Astrocyte (in vitro differentiated cells and primary cell): ENCODE measurements at regions not wholly inside any gene's neighbourhood (a gene's known extent, or its start where the extent isn't known, plus 50 kb on each side); places are given as distances from the start of the nearest gene placed in this dataset.

Source experiments
- DNase-seq: peaks from one replicate; pipeline ENCODE4 v3.0.0-alpha.2; 2010; ENCODE audit warnings: low read depth
- FAIRE-seq: peaks from 2 replicates; lab custom pipeline; 2011; peaks lifted over from hg19 to GRCh38; lab: Jason Lieb, UNC
- H2AFZ ChIP-seq: 2 replicates; pipeline ENCODE4 v1.6.0; 2012; ENCODE audit warnings: low read depth, low read length, inconsistent platforms
- H3K27ac ChIP-seq: 2 replicates; pipeline ENCODE4 v1.5.1; 2011; ENCODE audit warnings: low read depth, low read length, inconsistent platforms
- H3K27me3 ChIP-seq: 2 replicates; pipeline ENCODE4 v1.6.0; 2011; ENCODE audit warnings: low read length, inconsistent platforms; ENCODE audit not compliant: insufficient read depth
- H3K36me3 ChIP-seq: 2 replicates; pipeline ENCODE4 v1.5.1; 2011; ENCODE audit warnings: low read length, inconsistent platforms; ENCODE audit not compliant: insufficient read depth
- H3K4me1 ChIP-seq: 2 replicates; pipeline ENCODE4 v1.5.1; 2011; ENCODE audit warnings: low read length, inconsistent platforms; ENCODE audit not compliant: insufficient read depth
- H3K4me2 ChIP-seq: 2 replicates; pipeline ENCODE4 v1.6.0; 2012; ENCODE audit warnings: low read length, inconsistent platforms
- H3K4me3 ChIP-seq: 2 replicates; pipeline ENCODE4 v1.5.1; 2011; ENCODE audit warnings: low read depth, mild to moderate bottlenecking, low read length, inconsistent platforms; ENCODE audit not compliant: insufficient read depth
- H3K79me2 ChIP-seq: 2 replicates; pipeline ENCODE4 v1.6.0; 2012; ENCODE audit warnings: mild to moderate bottlenecking, low read length, inconsistent platforms; ENCODE audit not compliant: insufficient read depth
- H3K9ac ChIP-seq: 2 replicates; pipeline ENCODE4 v1.6.0; 2012; ENCODE audit warnings: mild to moderate bottlenecking, low read length, inconsistent platforms
- H3K9me3 ChIP-seq: 2 replicates; pipeline ENCODE4 v1.5.1; 2012; ENCODE audit warnings: low read depth, mild to moderate bottlenecking, low read length, inconsistent platforms; ENCODE audit not compliant: insufficient read depth
- H4K20me1 ChIP-seq: 2 replicates; pipeline ENCODE4 v1.6.0; 2012; ENCODE audit warnings: low read length, inconsistent platforms; ENCODE audit not compliant: insufficient read depth
- H3K27ac Mint-ChIP-seq: one replicate; pipeline ENCODE4 v1.8.0; 2021; ENCODE audit warnings: mild to moderate bottlenecking, mixed read lengths; ENCODE audit not compliant: unreplicated experiment
- H3K27me3 Mint-ChIP-seq: one replicate; pipeline ENCODE4 v1.8.0; 2021; ENCODE audit warnings: low read depth, mixed read lengths; ENCODE audit not compliant: unreplicated experiment
- H3K36me3 Mint-ChIP-seq: one replicate; pipeline ENCODE4 v1.8.0; 2021; ENCODE audit warnings: low read depth, mixed read lengths; ENCODE audit not compliant: unreplicated experiment
- H3K4me1 Mint-ChIP-seq: one replicate; pipeline ENCODE4 v1.8.0; 2021; ENCODE audit warnings: low read depth, mixed read lengths; ENCODE audit not compliant: unreplicated experiment
- H3K4me3 Mint-ChIP-seq: one replicate; pipeline ENCODE4 v1.8.0; 2021; ENCODE audit warnings: mild to moderate bottlenecking, moderate library complexity, mixed read lengths; ENCODE audit not compliant: unreplicated experiment
- H3K9me3 Mint-ChIP-seq: one replicate; pipeline ENCODE4 v1.8.0; 2021; ENCODE audit warnings: mild to moderate bottlenecking, mixed read lengths; ENCODE audit not compliant: unreplicated experiment
- CTCF ChIP-seq: IDR thresholded peaks from 2 replicates; pipeline ENCODE4 v1.5.1; 2011; ENCODE audit warnings: low read depth, mild to moderate bottlenecking, inconsistent platforms, low read length, moderate library complexity; ENCODE audit not compliant: insufficient read depth
- EZH2 ChIP-seq: IDR thresholded peaks from 2 replicates; pipeline ENCODE4 v1.6.1; 2012; ENCODE audit warnings: mild to moderate bottlenecking, low read length, inconsistent platforms; ENCODE audit not compliant: insufficient read depth

DNA sequence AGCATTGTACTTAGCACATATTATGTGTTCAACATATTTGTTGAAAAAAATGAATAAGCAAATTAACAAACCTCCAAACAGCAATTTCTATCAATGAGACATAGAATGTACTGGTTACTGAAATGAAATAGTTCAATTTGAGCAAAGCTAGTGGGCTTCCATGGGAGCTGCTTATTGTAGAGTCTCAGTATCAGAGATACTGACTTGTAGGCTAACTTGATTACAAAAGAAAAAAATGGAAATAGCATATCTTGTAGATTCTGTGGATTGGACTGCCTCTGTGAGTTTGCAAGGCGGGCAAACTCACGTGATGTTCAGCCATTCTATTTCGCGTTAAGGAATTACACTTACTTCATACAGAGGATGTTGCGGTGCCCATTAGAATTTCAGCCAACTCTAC is 222.1 kb upstream of the JADE1 start:
- FAIRE-seq (no peak), DNase-seq (no peak)
- Histone ChIP-seq H3K36me3 (no peaks in the 10 kb centered on the region), H3K27ac (no peak overlapping the region), H3K4me2 (no peak overlapping the region), H3K4me3 (no peak overlapping the region), H2AFZ (no peak overlapping the region), H4K20me1 (no peaks in the 10 kb centered on the region), H3K9me3 (no peaks in the 10 kb centered on the region), H3K9ac (no peak overlapping the region), H3K4me1 (peaks cover 4% of the 10 kb centered on the region), H3K79me2 (no peaks in the 10 kb centered on the region), H3K27me3 (no peaks in the 10 kb centered on the region)
- peaks cover 3% of the 10 kb centered on the region for H3K27me3 Mint-ChIP-seq
- H3K27ac Mint-ChIP-seq, result no peak overlapping the region
- H3K9me3 Mint-ChIP-seq, result no peaks in the 10 kb centered on the region
- H3K4me3 Mint-ChIP-seq, result no peak overlapping the region
- TF ChIP-seq EZH2 (no peak), CTCF (no peak)
- no peaks in the 10 kb centered on the region for H3K36me3 Mint-ChIP-seq
- H3K4me1 Mint-ChIP-seq, result no peaks in the 10 kb centered on the region

- H3K27ac Mint-ChIP-seq, result no peak overlapping the region
- FAIRE-seq, result no peak
- no peak overlapping the region for H3K4me3 Mint-ChIP-seq
- DNase-seq, result no peak
- H3K9ac ChIP-seq, result no peak overlapping the region
- no peaks in the 10 kb centered on the region for H3K36me3 ChIP-seq
- no peaks in the 10 kb centered on the region for H3K27me3 ChIP-seq
- no peak overlapping the region for H3K4me2 ChIP-seq
- no peaks in the 10 kb centered on the region for H3K36me3 Mint-ChIP-seq
- H3K79me2 ChIP-seq, result no peaks in the 10 kb centered on the region
- H2AFZ ChIP-seq, result peak overlapping the region; percentile 48
- no peak overlapping the region for H3K4me3 ChIP-seq
- no peaks in the 10 kb centered on the region for H3K9me3 ChIP-seq
- H3K4me1 ChIP-seq, result no peaks in the 10 kb centered on the region
- no peaks in the 10 kb centered on the region for H4K20me1 ChIP-seq
- TF ChIP-seq EZH2, result no peak
- TF ChIP-seq CTCF, result no peak
- no peaks in the 10 kb centered on the region for H3K9me3 Mint-ChIP-seq
- peaks cover 2% of the 10 kb centered on the region for H3K4me1 Mint-ChIP-seq
- no peaks in the 10 kb centered on the region for H3K27me3 Mint-ChIP-seq
- no peak overlapping the region for H3K27ac ChIP-seq
These were observed 225.5 kb upstream of the JADE1 start for GRCh38 chr4:128583753-128584712.

DNA sequence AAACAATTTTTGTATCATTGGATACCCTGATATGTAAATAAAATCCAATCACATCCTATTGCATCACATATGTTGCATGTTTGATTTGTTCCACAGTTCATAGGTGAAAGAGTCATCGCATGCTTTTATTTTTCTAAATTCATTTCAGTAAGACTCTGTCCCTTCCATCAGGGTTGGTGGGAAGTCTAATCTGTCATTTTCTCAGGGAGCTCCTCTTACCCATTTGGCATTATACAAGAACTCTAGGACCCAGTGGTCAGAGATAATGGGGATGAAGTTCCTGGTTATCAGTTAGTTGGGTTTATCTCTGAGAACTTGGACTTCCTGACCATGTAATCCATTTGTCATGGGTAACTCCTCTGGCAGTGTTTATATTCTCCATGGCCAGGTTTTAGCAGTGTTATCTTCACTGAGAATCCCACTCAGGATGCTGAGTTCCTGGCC is 227.1 kb upstream of the JADE1 start:
- no peaks in the 10 kb centered on the region for H3K9me3 ChIP-seq
- no peaks in the 10 kb centered on the region for H3K9me3 Mint-ChIP-seq
- no peaks in the 10 kb centered on the region for H3K27me3 Mint-ChIP-seq
- H3K4me1 ChIP-seq, result no peaks in the 10 kb centered on the region
- no peak overlapping the region for H2AFZ ChIP-seq
- no peak overlapping the region for H3K27ac ChIP-seq
- peaks cover 2% of the 10 kb centered on the region for H3K4me1 Mint-ChIP-seq
- no peak for TF ChIP-seq CTCF
- no peak for TF ChIP-seq EZH2
- no peak overlapping the region for H3K4me2 ChIP-seq
- FAIRE-seq, result no peak
- no peak for DNase-seq
- H3K79me2 ChIP-seq, result no peaks in the 10 kb centered on the region
- no peaks in the 10 kb centered on the region for H3K27me3 ChIP-seq
- no peak overlapping the region for H3K9ac ChIP-seq
- H3K36me3 Mint-ChIP-seq, result no peaks in the 10 kb centered on the region
- H3K27ac Mint-ChIP-seq, result no peak overlapping the region
- H4K20me1 ChIP-seq, result no peaks in the 10 kb centered on the region
- no peak overlapping the region for H3K4me3 Mint-ChIP-seq
- no peak overlapping the region for H3K4me3 ChIP-seq
- no peaks in the 10 kb centered on the region for H3K36me3 ChIP-seq
